Kidney epithelial cell (primary cell): ENCODE measurements at regions not wholly inside any gene's neighbourhood (a gene's known extent, or its start where the extent isn't known, plus 50 kb on each side); places are given as distances from the start of the nearest gene placed in this dataset.

ENCODE experiments used
- DNase-seq: peaks from one replicate; pipeline ENCODE4 v3.0.0-alpha.2; 2010; ENCODE audit warnings: low read depth
- H3K27me3 ChIP-seq: 2 replicates; pipeline ENCODE4 v1.6.0; 2011; ENCODE audit warnings: low read length; ENCODE audit not compliant: control insufficient read depth, insufficient read depth
- H3K36me3 ChIP-seq: 2 replicates; pipeline ENCODE4 v1.5.1; 2011; ENCODE audit warnings: low read length; ENCODE audit not compliant: control insufficient read depth, insufficient read depth
- H3K4me3 ChIP-seq: 2 replicates; pipeline ENCODE4 v1.5.1; 2011; ENCODE audit warnings: low read depth, mild to moderate bottlenecking, control low read depth, low read length
- CTCF ChIP-seq: IDR thresholded peaks from 2 replicates; pipeline ENCODE4 v1.5.1; 2011; ENCODE audit warnings: mild to moderate bottlenecking, moderate library complexity, low read length, control low read depth, inconsistent platforms; ENCODE audit not compliant: insufficient read depth, poor library complexity, severe bottlenecking

DNA sequence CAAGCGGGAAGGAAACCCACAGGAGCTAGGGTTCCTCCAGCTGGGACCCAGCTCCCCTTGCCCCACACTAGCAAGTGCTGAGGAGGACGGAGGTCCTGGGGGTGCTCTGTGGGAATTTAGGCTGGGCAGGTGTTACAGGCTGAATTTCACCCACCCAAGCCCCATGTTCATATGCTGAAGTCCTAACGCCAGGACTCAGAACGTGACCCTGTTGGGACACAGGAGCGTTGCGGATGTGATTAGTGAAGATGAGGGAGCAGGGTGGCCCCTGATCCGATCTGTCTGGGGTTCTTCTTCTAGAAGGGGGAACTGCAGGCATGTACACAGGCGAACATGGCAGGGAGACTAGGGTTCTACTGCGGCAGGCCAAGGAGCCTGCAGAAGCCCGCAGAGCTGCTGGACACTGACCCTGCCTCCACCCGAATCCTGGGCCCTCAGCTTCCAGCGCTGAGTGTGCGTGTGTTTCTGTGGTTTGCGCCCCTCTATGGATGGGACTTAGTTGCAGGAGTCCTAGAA, 103.4 kb upstream of the FGF3 start:
- Histone ChIP-seq H3K36me3 (no peaks in the 10 kb centered on the region), H3K4me3 (no peak overlapping the region)
- no peak for TF ChIP-seq CTCF

GRCh38 chr11:69923196-69923595, 104.0 kb upstream of the FGF3 start:
- H3K27me3 ChIP-seq: peaks cover 46% of the 10 kb centered on the region
- TF ChIP-seq CTCF: no peak
- DNase-seq: no peak
- no peaks in the 10 kb centered on the region for H3K36me3 ChIP-seq
- no peak overlapping the region for H3K4me3 ChIP-seq

More for the DNA sequence above, 103.4 kb upstream of the FGF3 start:
- H3K27me3 ChIP-seq: peaks cover 44% of the 10 kb centered on the region
- DNase-seq: no peak

- Histone ChIP-seq H3K27me3 (peaks cover 45% of the 10 kb centered on the region), H3K36me3 (no peaks in the 10 kb centered on the region), H3K4me3 (no peak overlapping the region)
- TF ChIP-seq CTCF: no peak
- no peak for DNase-seq
These were observed 104.6 kb upstream of the FGF3 start for GRCh38 chr11:69923641-69924307.

GRCh38 chr11:69924308-69925161, 105.3 kb upstream of the FGF3 start:
- peaks cover 43% of the 10 kb centered on the region for H3K27me3 ChIP-seq
- H3K4me3 ChIP-seq: no peak overlapping the region
- no peak for TF ChIP-seq CTCF
- H3K36me3 ChIP-seq: no peaks in the 10 kb centered on the region
- no peak for DNase-seq

GRCh38 chr11:69925366-69926196, 106.4 kb upstream of the FGF3 start:
- DNase-seq: no peak
- peaks cover 39% of the 10 kb centered on the region for H3K27me3 ChIP-seq
- H3K4me3 ChIP-seq: no peak overlapping the region

More at GRCh38 chr11:69925366-69926196, 106.4 kb upstream of the FGF3 start:
- no peak for TF ChIP-seq CTCF
- no peaks in the 10 kb centered on the region for H3K36me3 ChIP-seq
